Cardiac septum (tissue), 1 donor: ENCODE measurements at regions not wholly inside any gene's neighbourhood (a gene's known extent, or its start where the extent isn't known, plus 50 kb on each side); places are given as distances from the start of the nearest gene placed in this dataset.
"Not testable (repeated sequence)": the region's sequence is repeated elsewhere in the genome, so short reads cannot be mapped to it uniquely, and the experiment has no call there.

Experiments used
- DNase-seq: peaks from one replicate; pipeline ENCODE4 v3.0.0-alpha.2; 2020; ENCODE audit warnings: low spot score
- intact Hi-C: fragments of 100-400 bp; cut with DNase I; formaldehyde crosslinking; loops from one replicate; pipeline ENCODE4 v1.14.0; 2022
- donor health status: DM: no; HTN: no; CAD: no.

GRCh38 chr9:110093871-110094270, 114.1 kb downstream of the C9orf152 start:
- DNase-seq: no peak
- intact Hi-C loops: no loop called here

GRCh38 chr9:110095161-110095595, 112.8 kb downstream of the C9orf152 start:
- intact Hi-C loops: no loop called here
- DNase-seq: no peak

DNA sequence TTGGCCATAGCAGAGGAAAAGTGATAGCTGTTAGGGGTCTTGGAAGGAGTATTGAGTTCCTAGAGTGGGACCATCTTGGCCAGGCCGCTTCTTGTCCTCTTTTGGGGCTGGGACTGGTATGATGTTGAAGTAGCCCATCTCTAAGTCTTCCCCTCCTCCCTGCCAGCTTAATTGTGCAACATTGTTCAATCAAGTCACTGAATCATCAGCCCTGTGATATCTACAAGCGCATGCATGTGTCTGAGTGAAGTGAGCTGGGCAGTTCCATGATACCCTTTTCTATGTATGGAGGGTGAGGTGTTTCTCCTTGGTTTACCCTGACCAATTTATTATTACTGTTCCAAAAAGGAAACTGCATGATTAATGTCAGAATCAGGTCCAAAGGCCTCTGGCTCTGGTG, 112.2 kb downstream of the C9orf152 start:
- intact Hi-C loops: no loop called here
- no peak for DNase-seq

DNA sequence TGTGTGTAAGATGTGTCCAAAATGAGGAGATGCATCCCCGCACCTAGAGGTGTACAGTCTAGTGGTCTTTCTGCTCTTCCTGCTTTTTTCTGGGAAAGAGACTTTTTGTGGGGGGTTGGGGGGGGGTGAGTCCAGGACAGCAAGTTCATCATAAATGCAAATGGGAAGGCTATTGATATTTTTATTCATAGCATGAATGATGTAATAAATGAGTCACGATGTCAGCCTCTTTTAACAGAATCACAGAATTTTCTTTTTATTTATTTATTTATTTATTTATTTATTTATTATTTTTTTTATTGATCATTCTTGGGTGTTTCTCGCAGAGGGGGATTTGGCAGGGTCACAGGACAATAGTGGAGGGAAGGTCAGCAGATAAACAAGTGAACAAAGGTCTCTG, 111.3 kb downstream of the C9orf152 start:
- DNase-seq, intact Hi-C loops: not testable (repeated sequence)

DNA sequence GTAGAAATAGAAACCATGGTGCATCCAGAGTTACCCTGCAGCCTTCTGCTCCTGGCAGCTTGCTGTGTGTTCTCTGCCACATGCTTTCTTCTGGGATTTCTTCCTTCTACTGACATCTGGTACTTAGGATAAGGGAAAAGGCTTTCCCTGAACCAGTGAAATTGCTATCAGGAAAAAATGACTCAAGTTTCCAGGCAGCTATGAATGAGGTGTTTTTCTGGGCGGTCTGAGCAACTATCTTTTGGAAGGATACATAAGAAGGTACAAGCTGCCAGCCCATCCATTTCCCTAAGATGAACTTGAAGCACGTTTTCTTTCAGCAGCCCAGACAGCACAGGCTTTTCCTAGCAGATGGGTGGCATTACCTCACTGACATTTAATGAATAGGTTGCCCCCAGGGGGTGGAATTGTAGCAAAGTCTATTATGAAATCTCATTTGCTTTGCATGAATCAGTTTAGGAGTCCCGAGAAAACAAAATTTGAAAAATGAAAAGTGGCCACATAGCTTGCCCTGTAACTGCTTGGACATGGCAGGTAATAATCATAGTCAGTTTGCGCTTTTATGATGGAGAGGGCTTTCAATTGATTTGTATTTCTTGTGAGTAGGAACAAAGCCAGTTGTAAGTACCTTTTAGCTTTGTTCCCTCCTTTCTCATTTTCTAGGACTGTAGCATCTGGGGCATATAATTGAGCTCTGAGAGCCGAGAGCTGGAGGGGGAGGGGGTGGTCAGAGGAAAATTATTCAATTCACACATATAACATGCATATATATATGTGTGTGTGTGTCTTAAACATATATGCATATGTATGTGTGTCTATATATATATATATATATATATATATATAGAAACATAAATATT, 108.5 kb downstream of the C9orf152 start:
- no peak for DNase-seq
- intact Hi-C loops: no loop called here

GRCh38 chr9:110101531-110102161, 106.3 kb downstream of the C9orf152 start:
- intact Hi-C loops: no loop called here
- DNase-seq: no peak

GRCh38 chr9:110103257-110103656, 104.7 kb downstream of the C9orf152 start:
- intact Hi-C loops: no loop called here
- no peak for DNase-seq

DNA sequence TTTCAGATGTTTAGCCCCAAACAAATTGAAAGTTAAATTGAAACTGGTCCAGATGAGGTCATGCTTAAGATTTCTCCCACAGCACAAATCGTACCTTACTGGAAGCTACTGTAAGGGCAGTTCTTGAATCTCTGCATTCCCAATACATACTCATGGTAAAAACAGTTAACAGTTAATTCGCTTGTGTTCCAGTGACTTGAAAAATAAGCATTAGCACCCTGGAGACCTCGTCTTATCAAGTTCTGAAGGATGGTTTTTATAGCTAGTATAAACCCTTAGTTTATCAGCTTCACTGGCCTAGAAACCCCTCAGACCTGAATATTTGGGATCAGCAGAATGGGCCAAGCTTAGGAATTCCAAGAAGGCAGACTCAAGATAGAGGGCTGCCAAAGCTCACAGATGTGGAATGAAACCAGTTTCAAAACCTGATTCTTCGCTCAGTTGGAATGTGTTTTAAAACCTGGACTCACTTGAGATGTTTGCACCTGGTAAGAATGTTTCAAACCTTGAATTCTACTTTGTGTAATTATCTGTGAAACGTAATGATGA, 103.6 kb downstream of the C9orf152 start:
- DNase-seq: no peak
- intact Hi-C loops: no loop called here

- DNase-seq: no peak
- intact Hi-C loops: no loop called here
Measured at GRCh38 chr9:110105107-110105506, 102.9 kb downstream of the C9orf152 start.

- intact Hi-C loops: no loop called here
- DNase-seq: no peak
Measured at GRCh38 chr9:110106661-110107060, 101.3 kb downstream of the C9orf152 start.

DNA sequence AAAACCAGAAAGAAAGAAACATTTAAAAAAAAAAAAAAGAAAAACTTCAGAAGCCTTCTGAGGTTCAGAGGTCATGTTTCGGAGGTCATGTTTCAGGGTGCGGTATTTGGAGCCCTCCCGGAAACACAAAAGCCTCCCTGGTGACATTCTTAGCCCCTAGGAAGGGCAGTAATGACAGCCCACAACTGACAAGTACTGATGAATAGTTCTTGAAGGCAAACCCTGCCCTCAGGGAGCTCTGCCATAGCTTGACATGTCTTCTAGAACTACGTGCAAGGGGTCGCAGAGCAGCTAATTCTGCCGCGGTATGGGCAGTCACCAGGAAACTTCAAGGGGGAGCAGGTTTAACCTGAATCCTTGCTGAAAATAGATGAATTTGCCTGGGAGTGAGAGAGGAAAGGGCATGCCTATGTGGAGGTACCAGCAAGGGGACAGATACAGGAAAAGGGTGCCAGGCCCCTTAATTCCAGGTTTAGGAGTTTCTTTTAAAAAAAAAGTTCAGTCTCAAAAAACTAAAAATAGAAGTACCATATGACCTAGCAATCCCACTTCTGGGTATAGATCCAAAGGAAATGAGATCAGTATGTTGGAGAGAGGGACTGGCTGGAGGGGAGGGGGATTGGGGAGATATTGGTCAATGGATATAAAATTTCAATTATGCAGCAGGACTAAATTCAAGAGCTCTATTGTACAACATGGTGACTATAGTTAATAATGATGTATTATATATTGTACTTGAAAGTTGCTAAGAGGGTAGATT, 98.4 kb downstream of the C9orf152 start:
- DNase-seq: no peak
- intact Hi-C loops: no loop called here

DNA sequence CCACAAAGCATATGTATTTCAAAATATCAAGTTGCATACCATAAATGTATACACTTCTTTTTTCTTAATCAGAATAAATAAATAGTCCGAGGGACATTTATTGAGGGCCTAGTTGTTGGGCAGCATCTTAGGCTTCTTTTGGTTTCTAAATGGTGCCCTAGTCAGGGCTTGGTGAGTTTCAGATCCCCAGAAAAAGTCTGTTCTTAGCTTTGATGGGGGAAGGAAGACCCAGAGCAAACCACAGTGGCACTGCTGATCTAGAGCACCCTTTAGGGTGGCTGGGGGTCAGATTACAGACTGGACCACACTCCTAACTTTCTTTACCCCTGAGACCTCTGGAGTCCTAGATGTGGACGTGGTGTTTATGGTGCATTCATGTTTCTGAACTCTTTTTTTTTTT, 97.8 kb downstream of the C9orf152 start:
- no peak for DNase-seq
- intact Hi-C loops: no loop called here

- intact Hi-C loops: no loop called here
- DNase-seq: no peak
Measured at GRCh38 chr9:110111868-110112267, 96.1 kb downstream of the C9orf152 start.

GRCh38 chr9:110112792-110113191, 95.2 kb downstream of the C9orf152 start:
- intact Hi-C loops: no loop called here
- no peak for DNase-seq

GRCh38 chr9:110114086-110114858, 93.7 kb downstream of the C9orf152 start:
- intact Hi-C loops: no loop called here
- DNase-seq: no peak

GRCh38 chr9:110114859-110115201, 93.1 kb downstream of the C9orf152 start:
- DNase-seq: no peak
- intact Hi-C loops: no loop called here

DNA sequence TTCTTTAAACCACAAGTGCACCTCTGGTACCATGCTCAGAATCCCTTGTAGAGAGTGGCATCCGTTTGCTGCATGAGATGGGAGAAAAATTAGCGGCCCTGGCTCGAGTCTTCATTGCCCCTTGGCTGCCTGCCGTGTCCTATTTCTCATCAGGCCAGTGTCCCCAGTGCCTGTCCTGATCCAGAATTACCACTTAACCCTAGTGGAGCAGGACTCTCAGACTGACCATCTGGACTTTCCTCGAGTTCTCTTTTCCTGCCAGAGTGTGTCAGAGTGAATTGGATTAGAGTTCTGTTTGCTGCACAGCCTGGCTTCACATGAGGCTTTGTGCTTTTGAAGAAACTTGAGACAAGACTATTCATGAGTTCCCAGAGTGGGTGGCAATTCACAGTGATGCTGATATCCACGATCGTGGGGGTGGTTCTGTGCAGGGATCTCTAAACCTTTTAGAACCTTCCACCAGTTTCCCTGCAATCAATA, 92.6 kb downstream of the C9orf152 start:
- DNase-seq: no peak
- intact Hi-C loops: no loop called here

- intact Hi-C loops: no loop called here
- DNase-seq: no peak
Measured at GRCh38 chr9:110115826-110116542, 92.0 kb downstream of the C9orf152 start.

DNA sequence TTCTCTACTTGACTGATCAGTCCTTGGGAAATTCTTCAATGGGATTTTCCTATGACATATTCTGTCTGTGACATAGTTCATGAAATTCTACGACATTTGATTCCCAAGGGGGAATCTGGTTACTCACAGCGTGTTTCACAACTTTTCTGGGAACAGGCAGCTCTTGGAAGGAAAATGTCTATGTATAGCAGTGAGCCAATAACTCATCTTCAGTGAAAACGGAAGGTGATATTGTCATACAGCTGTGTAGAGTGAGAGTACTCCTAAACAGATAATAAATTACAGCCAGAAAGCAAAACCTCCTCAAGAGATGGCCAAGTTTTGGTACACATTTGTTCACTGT, 91.4 kb downstream of the C9orf152 start:
- intact Hi-C loops: no loop called here

More for the DNA sequence above, 91.4 kb downstream of the C9orf152 start:
- no peak for DNase-seq
